KMS-11 (cell line): ENCODE measurements at regions not wholly inside any gene's neighbourhood (a gene's known extent, or its start where the extent isn't known, plus 50 kb on each side); places are given as distances from the start of the nearest gene placed in this dataset.

Source experiments
- H2AFZ ChIP-seq: fragments of 200-600 bp; sonication (generic); 2 replicates; pipeline ENCODE4 v1.6.1; 2016; ENCODE audit warnings: antibody characterized with exemption, mixed run types, low read depth
- H3K27ac ChIP-seq: fragments of 200-600 bp; sonication (generic); 2 replicates; pipeline ENCODE4 v1.6.1; 2016; ENCODE audit warnings: mild to moderate bottlenecking, mixed run types
- H3K27me3 ChIP-seq: fragments of 200-600 bp; sonication (generic); 2 replicates; pipeline ENCODE4 v1.6.1; 2017; ENCODE audit warnings: mild to moderate bottlenecking, low read depth, mixed run types, moderate library complexity; ENCODE audit not compliant: insufficient read depth
- H3K36me3 ChIP-seq: fragments of 200-600 bp; sonication (generic); 2 replicates; pipeline ENCODE4 v1.6.1; 2017; ENCODE audit warnings: mild to moderate bottlenecking, mixed run types; ENCODE audit not compliant: insufficient read depth
- H3K4me1 ChIP-seq: fragments of 200-600 bp; sonication (generic); 2 replicates; pipeline ENCODE4 v1.6.1; 2016; ENCODE audit warnings: mild to moderate bottlenecking, low read depth, mixed run types; ENCODE audit not compliant: poor library complexity, severe bottlenecking
- H3K4me2 ChIP-seq: fragments of 200-600 bp; sonication (generic); 2 replicates; pipeline ENCODE4 v1.7.0; 2016; ENCODE audit warnings: mild to moderate bottlenecking, mixed run types
- H3K4me3 ChIP-seq: fragments of 200-600 bp; sonication (generic); IDR thresholded peaks from 2 replicates; pipeline ENCODE4 v1.6.1; 2017; ENCODE audit warnings: low read depth, low read length, mixed read lengths; ENCODE audit not compliant: insufficient read depth
- H3K79me2 ChIP-seq: fragments of 200-600 bp; sonication (generic); 2 replicates; pipeline ENCODE4 v1.6.1; 2016; ENCODE audit warnings: low read depth, mixed run types; ENCODE audit not compliant: insufficient read depth
- H3K9ac ChIP-seq: fragments of 200-600 bp; sonication (generic); 2 replicates; pipeline ENCODE4 v1.6.1; 2016; ENCODE audit warnings: mild to moderate bottlenecking, mixed run types
- H4K20me1 ChIP-seq: fragments of 200-600 bp; sonication (generic); 2 replicates; pipeline ENCODE4 v1.6.1; 2016; ENCODE audit warnings: mild to moderate bottlenecking, mixed run types; ENCODE audit not compliant: insufficient read depth
- TF ChIP-seq, protein P1 (sequence below): fragments of 200-600 bp; sonication (generic); conservative IDR thresholded peaks from 2 replicates; pipeline ENCODE4 v1.6.1; 2017; ENCODE audit warnings: low read depth, mild to moderate bottlenecking, antibody characterized with exemption, low read length, moderate library complexity, mixed read lengths

- Histone ChIP-seq H2AFZ (no peak overlapping the region), H3K4me2 (no peak overlapping the region), H3K4me1 (no peaks in the 10 kb centered on the region), H3K36me3 (no peaks in the 10 kb centered on the region), H3K27ac (no peak overlapping the region), H3K79me2 (no peaks in the 10 kb centered on the region), H4K20me1 (no peaks in the 10 kb centered on the region), H3K27me3 (no peaks in the 10 kb centered on the region), H3K9ac (no peak overlapping the region), H3K4me3 (no peak overlapping the region)
- TF ChIP-seq, protein P1, sequence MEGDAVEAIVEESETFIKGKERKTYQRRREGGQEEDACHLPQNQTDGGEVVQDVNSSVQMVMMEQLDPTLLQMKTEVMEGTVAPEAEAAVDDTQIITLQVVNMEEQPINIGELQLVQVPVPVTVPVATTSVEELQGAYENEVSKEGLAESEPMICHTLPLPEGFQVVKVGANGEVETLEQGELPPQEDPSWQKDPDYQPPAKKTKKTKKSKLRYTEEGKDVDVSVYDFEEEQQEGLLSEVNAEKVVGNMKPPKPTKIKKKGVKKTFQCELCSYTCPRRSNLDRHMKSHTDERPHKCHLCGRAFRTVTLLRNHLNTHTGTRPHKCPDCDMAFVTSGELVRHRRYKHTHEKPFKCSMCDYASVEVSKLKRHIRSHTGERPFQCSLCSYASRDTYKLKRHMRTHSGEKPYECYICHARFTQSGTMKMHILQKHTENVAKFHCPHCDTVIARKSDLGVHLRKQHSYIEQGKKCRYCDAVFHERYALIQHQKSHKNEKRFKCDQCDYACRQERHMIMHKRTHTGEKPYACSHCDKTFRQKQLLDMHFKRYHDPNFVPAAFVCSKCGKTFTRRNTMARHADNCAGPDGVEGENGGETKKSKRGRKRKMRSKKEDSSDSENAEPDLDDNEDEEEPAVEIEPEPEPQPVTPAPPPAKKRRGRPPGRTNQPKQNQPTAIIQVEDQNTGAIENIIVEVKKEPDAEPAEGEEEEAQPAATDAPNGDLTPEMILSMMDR, result no peak
Measured at GRCh38 chr17:69999253-69999652, 75.8 kb upstream of the KCNJ16 start.

- Histone ChIP-seq H3K4me2 (no peak overlapping the region), H2AFZ (no peak overlapping the region), H3K9ac (no peak overlapping the region), H3K27ac (no peak overlapping the region), H3K36me3 (no peaks in the 10 kb centered on the region), H3K79me2 (no peaks in the 10 kb centered on the region), H4K20me1 (no peaks in the 10 kb centered on the region), H3K27me3 (no peaks in the 10 kb centered on the region), H3K4me1 (no peaks in the 10 kb centered on the region), H3K4me3 (no peak overlapping the region)
- TF ChIP-seq, protein P1, result no peak
Measured at GRCh38 chr17:70006159-70006558, 68.9 kb upstream of the KCNJ16 start.

- Histone ChIP-seq H3K9ac (no peak overlapping the region), H3K4me1 (no peaks in the 10 kb centered on the region), H3K4me2 (no peak overlapping the region), H3K79me2 (no peaks in the 10 kb centered on the region), H3K36me3 (no peaks in the 10 kb centered on the region), H3K27ac (no peak overlapping the region), H3K27me3 (no peaks in the 10 kb centered on the region), H4K20me1 (no peaks in the 10 kb centered on the region), H2AFZ (no peak overlapping the region), H3K4me3 (no peak overlapping the region)
- TF ChIP-seq, protein P1, result no peak
Measured at GRCh38 chr17:70011750-70012149, 63.3 kb upstream of the KCNJ16 start.

- TF ChIP-seq, protein P1, result no peak
- H3K4me1 ChIP-seq, result no peaks in the 10 kb centered on the region
- H3K4me3 ChIP-seq, result no peak overlapping the region
- no peaks in the 10 kb centered on the region for H4K20me1 ChIP-seq
- no peak overlapping the region for H3K4me2 ChIP-seq
- no peaks in the 10 kb centered on the region for H3K36me3 ChIP-seq
- H2AFZ ChIP-seq, result no peak overlapping the region
- no peaks in the 10 kb centered on the region for H3K79me2 ChIP-seq
- H3K27ac ChIP-seq, result no peak overlapping the region
- no peaks in the 10 kb centered on the region for H3K27me3 ChIP-seq
- no peak overlapping the region for H3K9ac ChIP-seq
Measured at GRCh38 chr17:70013911-70014310, 61.1 kb upstream of the KCNJ16 start.

- Histone ChIP-seq H3K4me2 (no peak overlapping the region), H3K79me2 (no peaks in the 10 kb centered on the region), H3K4me3 (no peak overlapping the region), H3K36me3 (no peaks in the 10 kb centered on the region), H3K27ac (no peak overlapping the region), H2AFZ (no peak overlapping the region), H4K20me1 (no peaks in the 10 kb centered on the region), H3K4me1 (no peaks in the 10 kb centered on the region), H3K9ac (no peak overlapping the region), H3K27me3 (no peaks in the 10 kb centered on the region)
- TF ChIP-seq, protein P1, result no peak
Measured at GRCh38 chr17:70017112-70017511, 57.9 kb upstream of the KCNJ16 start.
